Stomach (tissue), 4 donors: ENCODE measurements at regions not wholly inside any gene's neighbourhood (a gene's known extent, or its start where the extent isn't known, plus 50 kb on each side); places are given as distances from the start of the nearest gene placed in this dataset.

Experiments used
- CTCF ChIP-seq, 7 experiments: fragments of 450-650 bp in 4 of 7; fragments of 200-600 bp in 3 of 7; sonication (generic) in 3 of 7; IDR thresholded peaks; one replicate each; pipeline ENCODE4 v1.5.1; 2016 to 2019; ENCODE audit warnings: antibody characterized with exemption in 7 of 7, control low read depth in 2 of 7, mild to moderate bottlenecking in 1 of 7
- EP300 ChIP-seq: sonication (generic); formaldehyde crosslinking; IDR thresholded peaks from one replicate; pipeline ENCODE4 v1.6.1; 2017; ENCODE audit warnings: antibody characterized with exemption
- POLR2A ChIP-seq, 4 donors: fragments of 450-650 bp; IDR thresholded peaks; one replicate each; pipeline ENCODE4 v1.6.1; 2016; ENCODE audit warnings: antibody characterized with exemption in 4 of 4, control low read depth in 2 of 4, mild to moderate bottlenecking in 1 of 4, moderate library complexity in 1 of 4

GRCh38 chr5:153403470-153403869 lies 87.0 kb upstream of the GRIA1 start:
- TF ChIP-seq CTCF (IDR thresholded peaks at IDR 0.05) (no peak), EP300 (no peak), POLR2A (IDR thresholded peaks at IDR 0.05) (no peak)
